Body of pancreas (tissue), 4 donors: ENCODE measurements at regions not wholly inside any gene's neighbourhood (a gene's known extent, or its start where the extent isn't known, plus 50 kb on each side); places are given as distances from the start of the nearest gene placed in this dataset.

Experiments used
- POLR2A ChIP-seq, 3 donors: fragments of 450-650 bp; IDR thresholded peaks; one replicate each; pipeline ENCODE4 v1.6.1; 2016; ENCODE audit warnings: antibody characterized with exemption in 3 of 3, mild to moderate bottlenecking in 2 of 3
- TF ChIP-seq, protein P1 (sequence below), 7 experiments: fragments of 450-650 bp in 4 of 7; fragments of 200-600 bp in 3 of 7; sonication (generic) in 3 of 7; IDR thresholded peaks; one replicate each; pipeline ENCODE4 v1.5.1; 2016 to 2019; ENCODE audit warnings: antibody characterized with exemption in 7 of 7

DNA sequence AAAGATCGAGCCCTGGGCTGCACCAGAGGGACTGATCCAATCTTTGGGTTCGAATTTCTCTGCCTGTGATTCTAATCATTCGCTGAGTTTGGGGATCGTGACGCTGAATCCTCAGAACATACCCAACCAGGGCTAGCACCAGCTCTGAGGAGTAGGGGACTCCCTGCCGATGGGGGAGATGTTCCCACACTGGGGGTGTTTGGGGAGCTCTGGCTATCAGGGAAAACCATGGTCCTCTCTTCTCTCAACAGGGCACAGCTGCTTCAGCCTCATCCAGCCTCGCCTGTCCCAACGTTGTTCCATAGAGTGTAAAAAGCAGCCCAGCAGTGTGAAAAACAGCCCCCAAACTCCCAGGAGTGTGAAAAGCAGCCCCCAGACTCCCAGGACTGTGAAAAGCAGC is 136.6 kb downstream of the ANKRD60 start:
- TF ChIP-seq POLR2A (IDR thresholded peaks at IDR 0.05): no peak
- TF ChIP-seq, protein P1, sequence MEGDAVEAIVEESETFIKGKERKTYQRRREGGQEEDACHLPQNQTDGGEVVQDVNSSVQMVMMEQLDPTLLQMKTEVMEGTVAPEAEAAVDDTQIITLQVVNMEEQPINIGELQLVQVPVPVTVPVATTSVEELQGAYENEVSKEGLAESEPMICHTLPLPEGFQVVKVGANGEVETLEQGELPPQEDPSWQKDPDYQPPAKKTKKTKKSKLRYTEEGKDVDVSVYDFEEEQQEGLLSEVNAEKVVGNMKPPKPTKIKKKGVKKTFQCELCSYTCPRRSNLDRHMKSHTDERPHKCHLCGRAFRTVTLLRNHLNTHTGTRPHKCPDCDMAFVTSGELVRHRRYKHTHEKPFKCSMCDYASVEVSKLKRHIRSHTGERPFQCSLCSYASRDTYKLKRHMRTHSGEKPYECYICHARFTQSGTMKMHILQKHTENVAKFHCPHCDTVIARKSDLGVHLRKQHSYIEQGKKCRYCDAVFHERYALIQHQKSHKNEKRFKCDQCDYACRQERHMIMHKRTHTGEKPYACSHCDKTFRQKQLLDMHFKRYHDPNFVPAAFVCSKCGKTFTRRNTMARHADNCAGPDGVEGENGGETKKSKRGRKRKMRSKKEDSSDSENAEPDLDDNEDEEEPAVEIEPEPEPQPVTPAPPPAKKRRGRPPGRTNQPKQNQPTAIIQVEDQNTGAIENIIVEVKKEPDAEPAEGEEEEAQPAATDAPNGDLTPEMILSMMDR (IDR thresholded peaks at IDR 0.05): no peak
